Mucosa of descending colon (tissue), 3 donors: ENCODE measurements at regions not wholly inside any gene's neighbourhood (a gene's known extent, or its start where the extent isn't known, plus 50 kb on each side); places are given as distances from the start of the nearest gene placed in this dataset.

Source experiments
- ATAC-seq: fragments of 200-7000 bp; cut with Tn5 transposase; one replicate; pipeline ENCODE4 v1.9.1; 2020; ENCODE audit warnings: mild to moderate bottlenecking, moderate library complexity
- DNase-seq, 3 donors: peaks; one replicate each; pipeline ENCODE4 v3.0.0-alpha.2; 2020
- H3K36me3 ChIP-seq: fragments of 200-600 bp; one replicate; pipeline ENCODE4 v1.8.0; 2021; ENCODE audit warnings: low read depth, mild to moderate bottlenecking
- H3K4me1 ChIP-seq: fragments of 200-600 bp; one replicate; pipeline ENCODE4 v1.8.0; 2021; ENCODE audit warnings: low read depth, mild to moderate bottlenecking
- H3K4me3 ChIP-seq: fragments of 200-600 bp; one replicate; pipeline ENCODE4 v1.8.0; 2021; ENCODE audit warnings: mild to moderate bottlenecking
- H3K9me3 ChIP-seq: fragments of 200-600 bp; one replicate; pipeline ENCODE4 v1.8.0; 2021; ENCODE audit warnings: mild to moderate bottlenecking
- intact Hi-C, 2 donors: fragments of 100-400 bp; cut with DNase I in 1 of 2; cut with micrococcal nuclease in 1 of 2; formaldehyde crosslinking; loops; one replicate each; pipeline versions ENCODE4 v1.11.0 to v1.11.1; 2022; cut with DNase I, micrococcal nuclease
- TF ChIP-seq, protein P1 (sequence below): fragments of 200-600 bp; IDR thresholded peaks from one replicate; pipeline ENCODE4 v1.8.0; 2022; ENCODE audit warnings: antibody characterized with exemption, mild to moderate bottlenecking
- donor health status: DM: no; HTN: no; CAD: no; lungs with moderate emphysema.
- donor health status: DM: no; HTN: no; CAD: no.
- donor health status: DM: no; HTN: yes; CAD: no.

- ATAC-seq (no peak), DNase-seq (no peak)
- Histone ChIP-seq H3K4me1 (no peaks in the 10 kb centered on the region), H3K4me3 (no peak overlapping the region), H3K36me3 (no peaks in the 10 kb centered on the region), H3K9me3 (no peaks in the 10 kb centered on the region)
- TF ChIP-seq, protein P1, sequence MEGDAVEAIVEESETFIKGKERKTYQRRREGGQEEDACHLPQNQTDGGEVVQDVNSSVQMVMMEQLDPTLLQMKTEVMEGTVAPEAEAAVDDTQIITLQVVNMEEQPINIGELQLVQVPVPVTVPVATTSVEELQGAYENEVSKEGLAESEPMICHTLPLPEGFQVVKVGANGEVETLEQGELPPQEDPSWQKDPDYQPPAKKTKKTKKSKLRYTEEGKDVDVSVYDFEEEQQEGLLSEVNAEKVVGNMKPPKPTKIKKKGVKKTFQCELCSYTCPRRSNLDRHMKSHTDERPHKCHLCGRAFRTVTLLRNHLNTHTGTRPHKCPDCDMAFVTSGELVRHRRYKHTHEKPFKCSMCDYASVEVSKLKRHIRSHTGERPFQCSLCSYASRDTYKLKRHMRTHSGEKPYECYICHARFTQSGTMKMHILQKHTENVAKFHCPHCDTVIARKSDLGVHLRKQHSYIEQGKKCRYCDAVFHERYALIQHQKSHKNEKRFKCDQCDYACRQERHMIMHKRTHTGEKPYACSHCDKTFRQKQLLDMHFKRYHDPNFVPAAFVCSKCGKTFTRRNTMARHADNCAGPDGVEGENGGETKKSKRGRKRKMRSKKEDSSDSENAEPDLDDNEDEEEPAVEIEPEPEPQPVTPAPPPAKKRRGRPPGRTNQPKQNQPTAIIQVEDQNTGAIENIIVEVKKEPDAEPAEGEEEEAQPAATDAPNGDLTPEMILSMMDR: no peak
- intact Hi-C loops: no loop called here
Observed at GRCh38 chr11:95660038-95660437, 129.5 kb downstream of the FAM76B start.

GRCh38 chr11:95659088-95659487 lies 130.5 kb downstream of the FAM76B start:
- intact Hi-C loops: no loop called here
- TF ChIP-seq, protein P1: no peak

GRCh38 chr11:95655536-95655935 lies 134.0 kb downstream of the FAM76B start:
- DNase-seq (no peak), ATAC-seq (no peak)
- Histone ChIP-seq H3K9me3 (no peaks in the 10 kb centered on the region), H3K36me3 (no peaks in the 10 kb centered on the region), H3K4me1 (no peaks in the 10 kb centered on the region), H3K4me3 (no peak overlapping the region)
- intact Hi-C loops: no loop called here
- TF ChIP-seq, protein P1: no peak

More at GRCh38 chr11:95659088-95659487, 130.5 kb downstream of the FAM76B start:
- Histone ChIP-seq H3K4me1 (no peaks in the 10 kb centered on the region), H3K36me3 (no peaks in the 10 kb centered on the region), H3K4me3 (no peak overlapping the region), H3K9me3 (no peaks in the 10 kb centered on the region)
- DNase-seq (no peak), ATAC-seq (no peak)

DNA sequence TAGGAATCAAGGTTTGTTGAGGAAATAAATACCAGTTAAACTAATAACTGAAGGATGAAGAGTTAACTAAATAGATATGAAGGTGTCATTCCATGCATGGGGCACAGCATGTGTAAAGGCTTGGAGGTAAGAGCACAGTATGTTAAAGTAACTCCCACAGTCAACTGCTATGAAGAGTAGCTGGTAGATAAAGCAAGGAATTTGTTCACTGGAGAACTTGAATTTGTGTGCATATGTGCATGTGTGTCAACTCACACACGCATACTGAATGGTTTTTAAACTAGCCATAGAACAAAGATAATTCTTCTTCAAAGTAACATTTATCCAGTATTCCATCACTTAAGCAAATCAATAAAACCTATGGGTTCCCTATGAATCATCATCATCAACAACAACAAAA lies 135.9 kb downstream of the FAM76B start:
- ATAC-seq (no peak), DNase-seq (no peak)
- H3K4me1 ChIP-seq: no peaks in the 10 kb centered on the region
- H3K4me3 ChIP-seq: no peak overlapping the region
- no peaks in the 10 kb centered on the region for H3K36me3 ChIP-seq
- intact Hi-C loops: no loop called here
- H3K9me3 ChIP-seq: no peaks in the 10 kb centered on the region
- TF ChIP-seq, protein P1: no peak

GRCh38 chr11:95653099-95653498 lies 136.5 kb downstream of the FAM76B start:
- TF ChIP-seq, protein P1: no peak
- Histone ChIP-seq H3K9me3 (no peaks in the 10 kb centered on the region), H3K4me1 (no peaks in the 10 kb centered on the region), H3K36me3 (no peaks in the 10 kb centered on the region), H3K4me3 (no peak overlapping the region)
- ATAC-seq: no peak
- no peak for DNase-seq
- intact Hi-C loops: no loop called here

DNA sequence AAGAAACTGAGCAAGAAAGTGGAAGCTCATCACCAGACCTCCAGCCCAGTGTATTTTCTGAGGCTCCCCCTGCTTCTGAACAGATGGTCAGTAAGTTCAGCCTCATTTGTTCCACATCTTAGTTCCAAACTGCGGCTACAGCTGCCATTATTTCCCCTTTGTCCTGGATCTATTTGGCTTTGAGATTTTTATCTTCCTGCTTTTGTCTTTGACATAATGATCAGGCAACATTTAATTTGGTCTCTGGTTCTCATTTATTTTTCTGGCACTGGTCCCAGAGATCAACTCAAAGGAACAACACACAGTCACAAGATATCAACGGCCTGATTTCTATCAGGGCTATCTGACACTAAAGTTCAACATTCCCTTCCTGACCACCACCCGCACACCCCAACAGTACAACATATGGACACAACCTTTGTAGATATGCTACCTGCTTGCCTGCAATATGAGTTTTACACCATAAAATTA lies 137.5 kb downstream of the FAM76B start:
- Histone ChIP-seq H3K36me3 (no peaks in the 10 kb centered on the region), H3K4me1 (no peaks in the 10 kb centered on the region), H3K4me3 (no peak overlapping the region), H3K9me3 (no peaks in the 10 kb centered on the region)
- ATAC-seq (no peak), DNase-seq (no peak)
- TF ChIP-seq, protein P1: no peak
- intact Hi-C loops: no loop called here
